ENCODE measurements at regions not wholly inside any gene's neighbourhood (a gene's known extent, or its start where the extent isn't known, plus 50 kb on each side); places are given as distances from the start of the nearest gene placed in this dataset.

DNA sequence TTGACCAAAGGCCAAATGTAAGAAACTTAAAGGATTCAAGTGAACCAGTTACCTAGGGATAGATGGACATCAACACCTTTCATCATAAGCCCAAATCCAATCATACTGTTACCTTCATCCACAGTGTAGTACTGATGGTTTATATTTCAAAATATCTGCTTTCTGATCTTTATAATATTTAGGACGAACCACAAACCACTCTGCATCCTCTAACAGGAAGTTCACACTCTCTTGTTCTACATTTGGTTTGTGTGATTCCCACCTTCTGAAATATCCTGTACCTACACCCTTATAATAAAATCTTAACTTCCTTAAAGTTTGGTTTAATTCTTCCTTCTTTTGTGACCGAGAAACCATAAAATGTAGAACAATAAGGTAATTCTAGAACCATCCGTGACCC lies 535.7 kb upstream of the CHAC2 start:
- no peak for DNase-seq (ENCODE audit: low read depth)
- TF ChIP-seq, protein P1, sequence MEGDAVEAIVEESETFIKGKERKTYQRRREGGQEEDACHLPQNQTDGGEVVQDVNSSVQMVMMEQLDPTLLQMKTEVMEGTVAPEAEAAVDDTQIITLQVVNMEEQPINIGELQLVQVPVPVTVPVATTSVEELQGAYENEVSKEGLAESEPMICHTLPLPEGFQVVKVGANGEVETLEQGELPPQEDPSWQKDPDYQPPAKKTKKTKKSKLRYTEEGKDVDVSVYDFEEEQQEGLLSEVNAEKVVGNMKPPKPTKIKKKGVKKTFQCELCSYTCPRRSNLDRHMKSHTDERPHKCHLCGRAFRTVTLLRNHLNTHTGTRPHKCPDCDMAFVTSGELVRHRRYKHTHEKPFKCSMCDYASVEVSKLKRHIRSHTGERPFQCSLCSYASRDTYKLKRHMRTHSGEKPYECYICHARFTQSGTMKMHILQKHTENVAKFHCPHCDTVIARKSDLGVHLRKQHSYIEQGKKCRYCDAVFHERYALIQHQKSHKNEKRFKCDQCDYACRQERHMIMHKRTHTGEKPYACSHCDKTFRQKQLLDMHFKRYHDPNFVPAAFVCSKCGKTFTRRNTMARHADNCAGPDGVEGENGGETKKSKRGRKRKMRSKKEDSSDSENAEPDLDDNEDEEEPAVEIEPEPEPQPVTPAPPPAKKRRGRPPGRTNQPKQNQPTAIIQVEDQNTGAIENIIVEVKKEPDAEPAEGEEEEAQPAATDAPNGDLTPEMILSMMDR (IDR thresholded peaks at IDR 0.05; ENCODE audit: low read length, missing control alignments), result no peak
- no peak overlapping the region for H3K4me3 ChIP-seq (replicated peaks; ENCODE audit: low read depth, low read length)

- no peak overlapping the region for H3K4me3 ChIP-seq (replicated peaks; ENCODE audit: low read depth, low read length)
- TF ChIP-seq, protein P1 (IDR thresholded peaks at IDR 0.05; ENCODE audit: low read length, missing control alignments), result no peak
- DNase-seq (ENCODE audit: low read depth), result no peak
Measured at GRCh38 chr2:53230691-53231090, 536.9 kb upstream of the CHAC2 start.

GRCh38 chr2:53227535-53227934 lies 540.1 kb upstream of the CHAC2 start:
- H3K4me3 ChIP-seq (replicated peaks; ENCODE audit: low read depth, low read length), result no peak overlapping the region
- TF ChIP-seq, protein P1 (IDR thresholded peaks at IDR 0.05; ENCODE audit: low read length, missing control alignments), result no peak
- DNase-seq (ENCODE audit: low read depth), result no peak

- no peak overlapping the region for H3K4me3 ChIP-seq (replicated peaks; ENCODE audit: low read depth, low read length)
- TF ChIP-seq, protein P1 (IDR thresholded peaks at IDR 0.05; ENCODE audit: low read length, missing control alignments), result no peak
- no peak for DNase-seq (ENCODE audit: low read depth)
Measured at GRCh38 chr2:53220969-53221368, 546.6 kb upstream of the CHAC2 start.

GRCh38 chr2:53217250-53217649 lies 550.4 kb upstream of the CHAC2 start:
- H3K4me3 ChIP-seq (replicated peaks; ENCODE audit: low read depth, low read length), result no peak overlapping the region
- DNase-seq (ENCODE audit: low read depth), result no peak
- TF ChIP-seq, protein P1 (IDR thresholded peaks at IDR 0.05; ENCODE audit: low read length, missing control alignments), result no peak

DNA sequence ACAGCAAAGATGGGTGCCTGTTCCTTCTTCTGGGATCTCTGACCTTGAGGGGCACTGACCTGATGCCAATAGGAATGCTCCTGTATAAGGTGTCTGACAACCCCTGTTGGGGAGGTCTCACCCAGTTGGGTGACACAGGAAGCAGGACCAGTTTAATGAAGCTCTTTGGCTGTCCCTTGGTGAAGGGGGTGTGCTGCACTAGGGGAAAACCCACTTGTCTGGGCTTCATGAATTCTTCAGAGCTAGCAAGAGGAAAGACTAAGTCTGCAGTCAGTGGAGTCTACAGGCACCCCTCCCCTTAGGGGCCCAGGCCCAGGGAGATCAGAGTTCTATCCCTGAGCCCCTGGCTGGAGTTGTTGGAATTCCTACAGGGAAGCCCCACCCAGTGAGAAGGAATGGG lies 550.8 kb upstream of the CHAC2 start:
- no peak for DNase-seq (ENCODE audit: low read depth)
- TF ChIP-seq, protein P1 (IDR thresholded peaks at IDR 0.05; ENCODE audit: low read length, missing control alignments), result no peak
- H3K4me3 ChIP-seq (replicated peaks; ENCODE audit: low read depth, low read length), result no peak overlapping the region

- H3K4me3 ChIP-seq (replicated peaks; ENCODE audit: low read depth, low read length), result no peak overlapping the region
- no peak for DNase-seq (ENCODE audit: low read depth)
- TF ChIP-seq, protein P1 (IDR thresholded peaks at IDR 0.05; ENCODE audit: low read length, missing control alignments), result no peak
Measured at GRCh38 chr2:53212576-53212975, 555.0 kb upstream of the CHAC2 start.
